Fibroblast of the aortic adventitia (primary cell): ENCODE measurements at regions not wholly inside any gene's neighbourhood (a gene's known extent, or its start where the extent isn't known, plus 50 kb on each side); places are given as distances from the start of the nearest gene placed in this dataset.

Experiments
- DNase-seq: peaks from one replicate; pipeline ENCODE4 v3.0.0-alpha.2; 2010; ENCODE audit warnings: low read depth
- H3K4me3 ChIP-seq: 2 replicates; pipeline ENCODE4 v1.5.1; 2011; ENCODE audit warnings: low read depth, mild to moderate bottlenecking, control low read depth, low read length, moderate library complexity
- CTCF ChIP-seq: IDR thresholded peaks from 2 replicates; pipeline ENCODE4 v1.5.1; 2011; ENCODE audit warnings: mild to moderate bottlenecking, low read length, control low read depth, inconsistent platforms; ENCODE audit not compliant: insufficient read depth

- peak; percentile 43 for TF ChIP-seq CTCF
- no peak for DNase-seq
- H3K4me3 ChIP-seq = no peak overlapping the region
Measured at GRCh38 chr13:73767747-73768315, 366.4 kb downstream of the KLF12 start.

GRCh38 chr13:73767191-73767741 lies 366.9 kb downstream of the KLF12 start:
- peak; percentile 4 for DNase-seq
- no peak for TF ChIP-seq CTCF
- no peak overlapping the region for H3K4me3 ChIP-seq

DNA sequence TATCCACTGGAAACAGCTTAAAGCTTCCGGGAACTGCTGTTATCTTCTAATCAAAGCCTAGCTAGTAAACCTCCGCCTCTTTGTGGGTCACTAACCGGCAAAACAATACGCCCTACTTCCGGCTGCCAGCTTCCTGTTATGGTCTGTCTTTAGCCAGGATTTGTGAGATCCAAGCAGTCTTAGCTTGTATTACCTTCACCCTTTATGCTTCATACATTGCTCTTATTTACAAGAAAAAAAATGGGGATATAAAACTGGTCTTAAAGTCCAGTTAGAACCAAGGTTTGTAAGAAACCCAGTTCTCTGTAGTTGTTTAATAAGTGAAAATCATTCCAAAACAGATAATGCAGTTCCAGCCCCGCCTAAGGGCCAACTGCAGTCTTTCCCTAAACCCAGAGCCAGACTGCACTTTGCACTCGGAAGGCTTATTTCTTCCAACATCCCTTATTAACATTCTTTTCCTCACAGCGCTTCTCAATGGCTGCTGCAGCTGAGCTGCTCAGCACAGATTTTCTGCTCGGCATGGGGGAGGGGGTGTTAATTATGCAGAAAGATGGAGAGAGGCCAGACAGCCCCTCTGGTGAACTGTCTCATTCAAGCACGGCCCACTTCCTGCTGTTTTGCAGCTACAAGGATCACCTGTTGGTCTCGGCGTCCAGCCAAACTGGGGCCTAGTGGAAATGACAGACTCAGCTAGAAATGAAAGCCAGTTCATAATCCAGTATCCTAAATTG lies 368.4 kb downstream of the KLF12 start:
- peak; percentile 68 for DNase-seq
- peak overlapping the region; percentile 38 for H3K4me3 ChIP-seq

DNA sequence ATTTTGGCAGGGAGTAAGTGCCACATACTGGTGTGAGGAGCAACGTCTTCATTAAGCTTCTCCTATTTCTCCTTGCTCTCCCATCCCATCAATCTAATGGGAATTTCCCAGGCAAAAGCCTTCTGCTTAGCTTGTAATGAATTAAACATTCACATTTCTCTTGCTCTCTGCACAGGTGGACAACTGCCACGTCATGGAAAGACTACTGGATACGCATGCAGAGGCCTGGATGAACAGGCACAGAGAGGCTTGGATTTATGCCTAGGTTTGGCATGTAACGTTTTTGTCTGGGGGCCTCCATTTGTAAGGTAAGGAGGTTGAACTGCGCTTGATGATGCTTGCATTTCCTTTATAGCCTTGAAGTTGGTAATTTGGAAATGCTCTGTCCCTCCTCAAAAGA lies 374.8 kb downstream of the KLF12 start:
- no peak for TF ChIP-seq CTCF
- no peak overlapping the region for H3K4me3 ChIP-seq
- DNase-seq = no peak

More for the DNA sequence above, 368.4 kb downstream of the KLF12 start:
- TF ChIP-seq CTCF = peak; percentile 7

- peak; percentile 79 for DNase-seq
Measured at GRCh38 chr13:73757481-73758233, 376.5 kb downstream of the KLF12 start.

More at GRCh38 chr13:73757481-73758233, 376.5 kb downstream of the KLF12 start:
- TF ChIP-seq CTCF = no peak
- no peak overlapping the region for H3K4me3 ChIP-seq
